PC-3 (cell line): ENCODE measurements at regions not wholly inside any gene's neighbourhood (a gene's known extent, or its start where the extent isn't known, plus 50 kb on each side); places are given as distances from the start of the nearest gene placed in this dataset.

Source experiments
- ATAC-seq: fragments of 200-7000 bp; cut with Tn5 transposase; 2 replicates; pipeline ENCODE4 v1.9.1; 2020; ENCODE audit warnings: mild to moderate bottlenecking, moderate library complexity
- BruUV-seq: library from RNA; stranded (reverse); fragments of 400-500 nt; replicated peaks from 2 replicates; lab custom pipeline; 2021; lab: Mats Ljungman, UMichigan
- CTCF ChIA-PET: fragments of 300-600 bp; sonication (Branson Sonifier 250); formaldehyde crosslinking; loops from one replicate; lab custom pipeline; 2022; ENCODE audit warnings: antibody characterized with exemption; lab: Charles Lee
- POLR2A ChIA-PET: fragments of 300-600 bp; sonication (Branson Sonifier 250); formaldehyde crosslinking; loops from one replicate; lab custom pipeline; 2022; ENCODE audit warnings: antibody characterized with exemption; ENCODE audit not compliant: unreplicated experiment; lab: Charles Lee
- DNase-seq: peaks from one replicate; pipeline ENCODE4 v3.0.0-alpha.2; 2015
- H2AFZ ChIP-seq: fragments of 300-600 bp; sonication (generic); 2 replicates; pipeline ENCODE4 v1.6.0; 2016; ENCODE audit warnings: antibody characterized with exemption, low read length
- H3F3A ChIP-seq: fragments of 300-600 bp; sonication (generic); one replicate; pipeline ENCODE4 v1.6.0; 2017; ENCODE audit warnings: antibody characterized with exemption, low read length, control low read depth, mild to moderate bottlenecking; ENCODE audit not compliant: unreplicated experiment
- H3K27ac ChIP-seq: fragments of 300-600 bp; sonication (generic); 2 replicates; pipeline ENCODE4 v1.5.1; 2016; ENCODE audit warnings: mild to moderate bottlenecking, low read length
- H3K27me3 ChIP-seq: fragments of 300-600 bp; sonication (generic); 2 replicates; pipeline ENCODE4 v1.6.1; 2016; ENCODE audit warnings: low read length, mixed read lengths
- H3K36me3 ChIP-seq: fragments of 300-600 bp; sonication (generic); 2 replicates; pipeline ENCODE4 v1.6.1; 2016; ENCODE audit warnings: low read depth, mixed run types, low read length, mixed read lengths
- H3K4me1 ChIP-seq: fragments of 300-600 bp; sonication (generic); 2 replicates; pipeline ENCODE4 v1.5.1; 2016; ENCODE audit warnings: low read length; ENCODE audit not compliant: insufficient read depth
- H3K4me2 ChIP-seq: fragments of 300-600 bp; sonication (generic); 2 replicates; pipeline ENCODE4 v1.6.0; 2016; ENCODE audit warnings: low read length
- H3K4me3 ChIP-seq: fragments of 300-600 bp; sonication (generic); 2 replicates; pipeline ENCODE4 v1.5.1; 2016; ENCODE audit warnings: mild to moderate bottlenecking, low read length, mixed read lengths
- H3K79me2 ChIP-seq: fragments of 300-600 bp; sonication (generic); 2 replicates; pipeline ENCODE4 v1.6.1; 2017; ENCODE audit warnings: low read length, mixed read lengths
- H3K9ac ChIP-seq: fragments of 300-600 bp; sonication (generic); 2 replicates; pipeline ENCODE4 v1.6.0; 2016; ENCODE audit warnings: mild to moderate bottlenecking, low read length
- H3K9me2 ChIP-seq: fragments of 300-600 bp; sonication (generic); replicated peaks from 2 replicates; pipeline ENCODE4 v1.6.1; 2016; ENCODE audit warnings: mixed run types, low read length, mixed read lengths
- H3K9me3 ChIP-seq: fragments of 300-600 bp; sonication (generic); 2 replicates; pipeline ENCODE4 v1.6.1; 2016; ENCODE audit warnings: low read length, mixed read lengths
- H4K20me1 ChIP-seq: fragments of 300-600 bp; sonication (generic); 2 replicates; pipeline ENCODE4 v1.6.1; 2016; ENCODE audit warnings: low read length, mixed read lengths
- CTCF ChIP-seq: fragments of 300-600 bp; sonication (generic); conservative IDR thresholded peaks from 2 replicates; pipeline ENCODE4 v1.5.1; 2017; ENCODE audit warnings: antibody characterized with exemption, low read depth, mild to moderate bottlenecking, low read length
- EZH2 ChIP-seq: fragments of 300-600 bp; sonication (generic); IDR thresholded peaks from one replicate; pipeline ENCODE4 v1.6.1; 2017; ENCODE audit warnings: antibody characterized with exemption, mild to moderate bottlenecking, low read length; ENCODE audit not compliant: unreplicated experiment
- EZH2phosphoT487 ChIP-seq: fragments of 300-600 bp; sonication (generic); IDR thresholded peaks from 2 replicates; pipeline ENCODE4 v1.6.1; 2018; ENCODE audit warnings: mild to moderate bottlenecking, antibody characterized with exemption, low read length, borderline replicate concordance
- intact Hi-C: fragments of 100-400 bp; cut with micrococcal nuclease; formaldehyde crosslinking; loops from 2 replicates; pipeline ENCODE4 v1.9.0; 2023

GRCh38 chr3:31392568-31392967, 140.2 kb upstream of the STT3B start:
- Histone ChIP-seq H3K9me3 (no peaks in the 10 kb centered on the region), H3K4me3 (no peak overlapping the region), H3K9ac (no peak overlapping the region), H3F3A (no peaks in the 10 kb centered on the region), H4K20me1 (no peaks in the 10 kb centered on the region), H3K27ac (no peak overlapping the region), H3K36me3 (no peaks in the 10 kb centered on the region), H3K4me1 (no peaks in the 10 kb centered on the region), H3K27me3 (no peaks in the 10 kb centered on the region), H2AFZ (no peak overlapping the region), H3K79me2 (no peaks in the 10 kb centered on the region), H3K9me2 (no peaks in the 10 kb centered on the region), H3K4me2 (no peak overlapping the region)
- no TSS peak for BruUV-seq
- CTCF ChIA-PET = interaction anchor here (0.6 kb wide), 1 partner anchor 15 kb away, joined by 3 read pairs; no protein-coding TSS in a partner anchor
- TF ChIP-seq EZH2phosphoT487 (no peak), CTCF (no peak), EZH2 (no peak)
- ATAC-seq = no peak
- no peak for DNase-seq
- POLR2A ChIA-PET = no interaction called here
- intact Hi-C loops = no loop called here

GRCh38 chr3:31399271-31399670, 133.5 kb upstream of the STT3B start:
- no peaks in the 10 kb centered on the region for H3K4me1 ChIP-seq
- no peak overlapping the region for H2AFZ ChIP-seq
- H4K20me1 ChIP-seq = no peaks in the 10 kb centered on the region
- no peak overlapping the region for H3K27ac ChIP-seq
- no peak overlapping the region for H3K9ac ChIP-seq
- BruUV-seq = no TSS peak
- H3K4me3 ChIP-seq = no peak overlapping the region
- H3K27me3 ChIP-seq = no peaks in the 10 kb centered on the region
- ChIA-PET POLR2A (no interaction called here), CTCF (no interaction called here)
- no peaks in the 10 kb centered on the region for H3K79me2 ChIP-seq
- no peaks in the 10 kb centered on the region for H3K9me3 ChIP-seq
- TF ChIP-seq EZH2 (no peak), CTCF (no peak), EZH2phosphoT487 (no peak)
- H3F3A ChIP-seq = no peaks in the 10 kb centered on the region
- intact Hi-C loops = no loop called here
- no peak overlapping the region for H3K4me2 ChIP-seq
- ATAC-seq = no peak
- no peak for DNase-seq
- no peaks in the 10 kb centered on the region for H3K9me2 ChIP-seq
- no peaks in the 10 kb centered on the region for H3K36me3 ChIP-seq

GRCh38 chr3:31402117-31402516, 130.6 kb upstream of the STT3B start:
- Histone ChIP-seq H3K9ac (no peak overlapping the region), H3K4me2 (no peak overlapping the region), H3K27ac (no peak overlapping the region), H3K4me1 (no peaks in the 10 kb centered on the region), H2AFZ (no peak overlapping the region), H3K4me3 (no peak overlapping the region), H3K36me3 (no peaks in the 10 kb centered on the region), H3K9me3 (no peaks in the 10 kb centered on the region), H3K27me3 (no peaks in the 10 kb centered on the region), H4K20me1 (no peaks in the 10 kb centered on the region), H3K79me2 (no peaks in the 10 kb centered on the region), H3K9me2 (no peaks in the 10 kb centered on the region), H3F3A (no peaks in the 10 kb centered on the region)
- DNase-seq (no peak), ATAC-seq (no peak)
- no peak for TF ChIP-seq EZH2phosphoT487
- no peak for TF ChIP-seq EZH2
- TF ChIP-seq CTCF = no peak
- no TSS peak for BruUV-seq
- intact Hi-C loops = no loop called here
- CTCF ChIA-PET = no interaction called here
- POLR2A ChIA-PET = no interaction called here
